Brain microvascular endothelial cell (primary cell): ENCODE measurements at regions not wholly inside any gene's neighbourhood (a gene's known extent, or its start where the extent isn't known, plus 50 kb on each side); places are given as distances from the start of the nearest gene placed in this dataset.
A peak's percentile ranks its signal among the peaks of the same experiment; 100 is the strongest.

ENCODE experiments used
- DNase-seq: peaks from one replicate; pipeline ENCODE4 v3.0.0-alpha.2; 2020
- H3K27ac ChIP-seq: fragments of 250-450 bp; sonication (Bioruptor Pico); 2 replicates; pipeline ENCODE4 v1.5.1; 2020; ENCODE audit warnings: mild to moderate bottlenecking, moderate library complexity
- H3K27me3 ChIP-seq: fragments of 250-450 bp; sonication (Bioruptor Pico); replicated peaks from 2 replicates; pipeline ENCODE4 v1.5.1; 2020; ENCODE audit warnings: mild to moderate bottlenecking
- H3K36me3 ChIP-seq: fragments of 250-450 bp; sonication (Bioruptor Pico); replicated peaks from 2 replicates; pipeline ENCODE4 v1.5.1; 2020; ENCODE audit warnings: mild to moderate bottlenecking
- H3K4me3 ChIP-seq: 2 replicates; pipeline ENCODE4 v1.5.1; 2011; ENCODE audit warnings: low read depth, mild to moderate bottlenecking, control low read depth, low read length, moderate library complexity
- in situ Hi-C: cut with HindIII; loops from 2 replicates; pipeline ENCODE4 v1.10.0; 2017; ENCODE audit warnings: low sequenced_read_pairs, low pct_ligation_motif_present
- TF ChIP-seq, protein P1 (sequence below): IDR thresholded peaks from 2 replicates; pipeline ENCODE4 v1.5.1; 2011; ENCODE audit warnings: low read depth, mild to moderate bottlenecking, moderate library complexity, low read length, control low read depth, inconsistent platforms; ENCODE audit errors: missing control alignments

DNA sequence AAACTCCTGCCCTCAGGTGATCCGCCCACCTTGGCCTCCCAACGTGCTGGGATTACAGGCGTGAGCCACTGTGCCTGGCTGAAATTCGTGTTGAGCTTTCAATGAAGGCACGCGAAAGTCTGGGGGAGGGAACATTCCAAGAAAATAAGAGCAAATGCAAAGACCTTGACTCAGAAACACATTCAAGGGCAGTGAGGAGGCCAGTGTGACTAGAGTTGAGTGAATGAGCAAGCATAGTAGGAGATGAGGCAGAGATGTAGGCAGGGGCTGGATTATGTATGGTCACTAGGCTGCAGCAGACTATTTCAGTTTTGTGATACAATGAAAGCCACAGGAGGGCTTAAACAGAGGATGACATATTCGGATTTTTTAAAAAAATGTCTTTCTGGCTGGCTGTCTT lies 67.0 kb downstream of the SCN11A start:
- Histone ChIP-seq H3K27me3 (no peaks in the 10 kb centered on the region), H3K36me3 (no peaks in the 10 kb centered on the region), H3K27ac (no peak overlapping the region), H3K4me3 (no peak overlapping the region)
- DNase-seq, result peak; percentile 79
- in situ Hi-C loops, result no loop called here
- TF ChIP-seq, protein P1, sequence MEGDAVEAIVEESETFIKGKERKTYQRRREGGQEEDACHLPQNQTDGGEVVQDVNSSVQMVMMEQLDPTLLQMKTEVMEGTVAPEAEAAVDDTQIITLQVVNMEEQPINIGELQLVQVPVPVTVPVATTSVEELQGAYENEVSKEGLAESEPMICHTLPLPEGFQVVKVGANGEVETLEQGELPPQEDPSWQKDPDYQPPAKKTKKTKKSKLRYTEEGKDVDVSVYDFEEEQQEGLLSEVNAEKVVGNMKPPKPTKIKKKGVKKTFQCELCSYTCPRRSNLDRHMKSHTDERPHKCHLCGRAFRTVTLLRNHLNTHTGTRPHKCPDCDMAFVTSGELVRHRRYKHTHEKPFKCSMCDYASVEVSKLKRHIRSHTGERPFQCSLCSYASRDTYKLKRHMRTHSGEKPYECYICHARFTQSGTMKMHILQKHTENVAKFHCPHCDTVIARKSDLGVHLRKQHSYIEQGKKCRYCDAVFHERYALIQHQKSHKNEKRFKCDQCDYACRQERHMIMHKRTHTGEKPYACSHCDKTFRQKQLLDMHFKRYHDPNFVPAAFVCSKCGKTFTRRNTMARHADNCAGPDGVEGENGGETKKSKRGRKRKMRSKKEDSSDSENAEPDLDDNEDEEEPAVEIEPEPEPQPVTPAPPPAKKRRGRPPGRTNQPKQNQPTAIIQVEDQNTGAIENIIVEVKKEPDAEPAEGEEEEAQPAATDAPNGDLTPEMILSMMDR, result no peak

DNA sequence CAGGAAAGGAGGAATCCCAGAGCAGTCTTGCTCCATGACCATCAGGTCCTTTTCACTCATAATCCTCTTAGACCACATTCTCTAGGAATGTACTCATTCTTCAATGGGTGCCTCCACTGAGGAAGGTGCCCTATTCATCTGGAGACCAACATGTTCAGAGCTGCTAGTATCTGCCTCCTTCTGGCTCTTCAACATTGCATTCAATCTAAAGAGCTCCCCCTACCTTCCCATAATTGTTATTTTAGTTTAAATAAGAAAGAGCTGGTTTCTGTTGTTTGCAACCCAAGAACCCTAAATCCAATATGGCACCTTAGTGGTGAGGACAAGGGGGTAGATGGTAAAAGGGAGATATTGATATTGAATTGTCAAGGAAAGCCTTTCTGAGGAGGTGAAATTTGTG lies 67.6 kb downstream of the SCN11A start:
- TF ChIP-seq, protein P1, result no peak
- in situ Hi-C loops, result no loop called here
- H3K4me3 ChIP-seq, result no peak overlapping the region
- DNase-seq, result no peak
- H3K36me3 ChIP-seq, result no peaks in the 10 kb centered on the region
- H3K27ac ChIP-seq, result no peak overlapping the region
- no peaks in the 10 kb centered on the region for H3K27me3 ChIP-seq

DNA sequence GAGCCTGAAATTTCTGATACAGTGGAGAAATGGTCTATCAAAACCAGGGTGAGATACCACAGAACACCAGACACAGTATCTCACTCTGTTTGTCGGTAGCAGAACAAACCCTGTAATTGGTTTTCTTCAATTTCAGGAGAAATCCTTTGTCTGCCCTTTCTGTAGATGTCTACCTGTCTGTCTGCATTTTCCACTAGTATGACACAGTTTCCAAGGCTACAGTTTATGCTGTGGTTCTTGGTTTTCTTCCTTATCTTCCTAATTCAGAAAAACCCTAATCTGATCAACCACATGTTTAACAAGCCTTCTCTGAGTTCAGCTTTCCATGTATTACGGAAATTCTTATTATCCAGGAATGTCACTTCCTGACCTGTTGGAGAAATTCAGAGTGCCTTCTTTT lies 70.8 kb downstream of the SCN11A start:
- Histone ChIP-seq H3K27me3 (no peaks in the 10 kb centered on the region), H3K36me3 (no peaks in the 10 kb centered on the region), H3K4me3 (no peak overlapping the region), H3K27ac (no peak overlapping the region)
- no peak for DNase-seq
- TF ChIP-seq, protein P1, result no peak
- in situ Hi-C loops, result no loop called here

DNA sequence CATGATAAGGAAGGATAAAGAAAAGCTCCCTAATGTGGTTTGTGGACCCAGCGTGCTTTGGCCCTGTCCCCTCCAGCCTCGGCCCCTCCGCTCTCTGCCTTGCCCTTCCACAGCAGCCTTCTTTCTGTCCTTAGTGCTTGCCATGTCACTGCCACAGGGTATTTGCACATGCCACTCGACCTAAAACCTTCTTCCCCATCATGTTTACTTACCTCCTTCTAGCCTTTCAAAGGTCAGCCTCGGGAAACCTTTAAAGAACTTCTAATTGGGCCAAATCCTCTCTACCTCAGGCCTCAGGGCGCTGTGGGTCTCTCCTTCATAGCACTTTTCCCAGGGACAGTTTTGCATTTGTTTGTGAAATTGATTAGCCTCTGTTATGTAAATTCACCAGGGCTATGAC lies 73.0 kb downstream of the SCN11A start:
- Histone ChIP-seq H3K4me3 (no peak overlapping the region), H3K27ac (no peak overlapping the region), H3K36me3 (no peaks in the 10 kb centered on the region), H3K27me3 (no peaks in the 10 kb centered on the region)
- DNase-seq, result no peak
- TF ChIP-seq, protein P1, result no peak
- in situ Hi-C loops, result no loop called here

DNA sequence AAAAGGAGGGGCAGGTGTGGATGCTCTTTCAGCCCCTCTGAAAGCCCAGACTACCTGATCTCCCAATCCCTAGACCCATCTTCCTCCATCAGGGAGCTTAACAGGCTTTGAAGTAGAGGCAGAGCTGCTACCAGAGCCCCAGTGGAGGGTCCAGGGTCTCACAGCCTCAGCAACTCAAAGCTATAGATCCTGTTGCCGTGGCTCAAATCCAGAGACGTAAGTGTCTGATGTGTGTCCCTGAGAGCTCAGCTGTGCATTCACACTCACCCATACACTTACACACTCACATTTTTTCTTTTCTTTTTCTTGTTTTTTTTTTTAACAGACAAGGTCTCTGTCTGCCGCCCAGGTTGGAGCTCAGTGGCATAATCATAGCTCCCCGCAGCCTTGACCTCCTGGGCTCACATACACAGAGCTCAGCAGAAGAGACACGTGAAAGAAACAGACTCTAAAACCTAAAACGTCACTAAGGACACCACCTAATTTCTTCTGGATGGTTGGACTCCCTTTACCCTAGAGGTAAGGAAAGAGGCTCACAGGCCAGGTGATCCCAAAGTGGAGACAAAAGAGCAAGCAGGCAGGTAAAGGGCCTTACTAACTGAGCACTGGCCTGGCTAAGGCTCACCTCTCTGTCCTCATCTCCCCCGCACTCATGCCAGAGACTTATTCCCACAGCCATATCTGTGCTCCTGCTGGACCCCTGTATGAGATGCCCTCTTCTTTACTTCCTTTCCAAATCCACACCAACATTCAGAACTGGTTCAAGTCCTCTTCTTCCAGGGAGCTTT lies 80.7 kb downstream of the SCN11A start:
- no peak overlapping the region for H3K4me3 ChIP-seq
- no peak for DNase-seq
- H3K27ac ChIP-seq, result no peak overlapping the region
- no peaks in the 10 kb centered on the region for H3K36me3 ChIP-seq
- in situ Hi-C loops, result no loop called here
- no peaks in the 10 kb centered on the region for H3K27me3 ChIP-seq
- TF ChIP-seq, protein P1, result no peak
